ENCODE measurements at regions not wholly inside any gene's neighbourhood (a gene's known extent, or its start where the extent isn't known, plus 50 kb on each side); places are given as distances from the start of the nearest gene placed in this dataset.

- no peak for TF ChIP-seq CTCF (conservative IDR thresholded peaks at IDR 0.05 in 1 of 2, IDR thresholded peaks at IDR 0.05 in 1 of 2; ENCODE audit: extremely low read depth in 1 of 2, insufficient read depth in 1 of 2, low read depth in 1 of 2, low read length in 2 of 2)
- TF ChIP-seq EZH2 (IDR thresholded peaks at IDR 0.05; ENCODE audit: borderline replicate concordance, low read length) = no peak
Observed at GRCh38 chr2:133847591-133847990, 279.3 kb upstream of the NCKAP5 start.

Measured in mammary epithelial cell (primary cell).